ENCODE measurements at regions not wholly inside any gene's neighbourhood (a gene's known extent, or its start where the extent isn't known, plus 50 kb on each side); places are given as distances from the start of the nearest gene placed in this dataset.

DNA sequence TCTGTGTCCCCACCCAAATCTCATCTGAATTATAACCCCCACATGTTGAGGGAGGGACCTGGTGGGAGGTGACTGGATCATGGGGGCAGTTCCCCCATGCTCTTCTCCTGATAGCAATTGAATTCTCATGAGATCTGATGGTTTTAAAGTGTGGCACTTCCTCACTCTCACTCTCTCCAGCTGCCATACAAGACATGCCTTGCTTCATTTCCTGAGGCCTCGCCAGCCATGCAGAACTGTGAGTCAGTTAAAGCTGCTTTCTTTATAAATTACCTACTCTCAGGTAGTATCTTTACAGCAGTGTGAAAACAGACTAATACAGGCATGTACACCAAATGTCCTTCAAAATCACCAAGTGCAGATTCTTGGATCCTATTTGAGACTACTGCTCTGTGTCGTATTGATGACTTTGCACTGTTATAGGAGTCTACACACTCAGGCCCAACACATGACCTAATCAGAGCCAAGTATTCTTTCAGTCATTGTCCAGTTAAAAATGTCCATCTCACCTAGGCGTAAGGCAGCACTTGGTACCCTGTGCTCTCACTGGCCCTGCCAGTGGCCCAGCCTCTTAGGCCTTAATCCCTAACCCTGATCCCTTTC, 52.8 kb upstream of the UST start:
- TF ChIP-seq GATA2 (CRISPR knock-in tag; IDR thresholded peaks at IDR 0.05) (no peak), EP300 (IDR thresholded peaks at IDR 0.05; ENCODE audit: borderline replicate concordance in 1 of 2, low read depth in 1 of 2, low read length in 1 of 2) (no peak)
- TF ChIP-seq, protein P1, sequence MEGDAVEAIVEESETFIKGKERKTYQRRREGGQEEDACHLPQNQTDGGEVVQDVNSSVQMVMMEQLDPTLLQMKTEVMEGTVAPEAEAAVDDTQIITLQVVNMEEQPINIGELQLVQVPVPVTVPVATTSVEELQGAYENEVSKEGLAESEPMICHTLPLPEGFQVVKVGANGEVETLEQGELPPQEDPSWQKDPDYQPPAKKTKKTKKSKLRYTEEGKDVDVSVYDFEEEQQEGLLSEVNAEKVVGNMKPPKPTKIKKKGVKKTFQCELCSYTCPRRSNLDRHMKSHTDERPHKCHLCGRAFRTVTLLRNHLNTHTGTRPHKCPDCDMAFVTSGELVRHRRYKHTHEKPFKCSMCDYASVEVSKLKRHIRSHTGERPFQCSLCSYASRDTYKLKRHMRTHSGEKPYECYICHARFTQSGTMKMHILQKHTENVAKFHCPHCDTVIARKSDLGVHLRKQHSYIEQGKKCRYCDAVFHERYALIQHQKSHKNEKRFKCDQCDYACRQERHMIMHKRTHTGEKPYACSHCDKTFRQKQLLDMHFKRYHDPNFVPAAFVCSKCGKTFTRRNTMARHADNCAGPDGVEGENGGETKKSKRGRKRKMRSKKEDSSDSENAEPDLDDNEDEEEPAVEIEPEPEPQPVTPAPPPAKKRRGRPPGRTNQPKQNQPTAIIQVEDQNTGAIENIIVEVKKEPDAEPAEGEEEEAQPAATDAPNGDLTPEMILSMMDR (IDR thresholded peaks at IDR 0.05) = no peak
- TF ChIP-seq, protein P2, sequence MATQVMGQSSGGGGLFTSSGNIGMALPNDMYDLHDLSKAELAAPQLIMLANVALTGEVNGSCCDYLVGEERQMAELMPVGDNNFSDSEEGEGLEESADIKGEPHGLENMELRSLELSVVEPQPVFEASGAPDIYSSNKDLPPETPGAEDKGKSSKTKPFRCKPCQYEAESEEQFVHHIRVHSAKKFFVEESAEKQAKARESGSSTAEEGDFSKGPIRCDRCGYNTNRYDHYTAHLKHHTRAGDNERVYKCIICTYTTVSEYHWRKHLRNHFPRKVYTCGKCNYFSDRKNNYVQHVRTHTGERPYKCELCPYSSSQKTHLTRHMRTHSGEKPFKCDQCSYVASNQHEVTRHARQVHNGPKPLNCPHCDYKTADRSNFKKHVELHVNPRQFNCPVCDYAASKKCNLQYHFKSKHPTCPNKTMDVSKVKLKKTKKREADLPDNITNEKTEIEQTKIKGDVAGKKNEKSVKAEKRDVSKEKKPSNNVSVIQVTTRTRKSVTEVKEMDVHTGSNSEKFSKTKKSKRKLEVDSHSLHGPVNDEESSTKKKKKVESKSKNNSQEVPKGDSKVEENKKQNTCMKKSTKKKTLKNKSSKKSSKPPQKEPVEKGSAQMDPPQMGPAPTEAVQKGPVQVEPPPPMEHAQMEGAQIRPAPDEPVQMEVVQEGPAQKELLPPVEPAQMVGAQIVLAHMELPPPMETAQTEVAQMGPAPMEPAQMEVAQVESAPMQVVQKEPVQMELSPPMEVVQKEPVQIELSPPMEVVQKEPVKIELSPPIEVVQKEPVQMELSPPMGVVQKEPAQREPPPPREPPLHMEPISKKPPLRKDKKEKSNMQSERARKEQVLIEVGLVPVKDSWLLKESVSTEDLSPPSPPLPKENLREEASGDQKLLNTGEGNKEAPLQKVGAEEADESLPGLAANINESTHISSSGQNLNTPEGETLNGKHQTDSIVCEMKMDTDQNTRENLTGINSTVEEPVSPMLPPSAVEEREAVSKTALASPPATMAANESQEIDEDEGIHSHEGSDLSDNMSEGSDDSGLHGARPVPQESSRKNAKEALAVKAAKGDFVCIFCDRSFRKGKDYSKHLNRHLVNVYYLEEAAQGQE (IDR thresholded peaks at IDR 0.05; ENCODE audit: low read depth, low read length) = no peak
